Stimulated activated CD4-positive, alpha-beta T cell treated with anti-CD3 and anti-CD28 coated beads, Interleukin-1b, Interleukin-23, amount 100 ng/mL, for 24 hours (primary cell): ENCODE measurements at regions not wholly inside any gene's neighbourhood (a gene's known extent, or its start where the extent isn't known, plus 50 kb on each side); places are given as distances from the start of the nearest gene placed in this dataset.
"Not testable (repeated sequence)": the region's sequence is repeated elsewhere in the genome, so short reads cannot be mapped to it uniquely, and the experiment has no call there.

Experiments
- DNase-seq, 4 experiments: peaks; one replicate each; pipeline ENCODE4 v3.0.0-alpha.2; 2020; ENCODE audit warnings: low read depth in 4 of 4, low spot score in 1 of 4

GRCh38 chr3:182651461-182651860 lies 141.8 kb upstream of the ATP11B start:
- DNase-seq = no peak

- not testable (repeated sequence) for DNase-seq
These were observed 140.2 kb upstream of the ATP11B start for GRCh38 chr3:182653065-182653464.

- no peak for DNase-seq
These were observed 124.8 kb upstream of the ATP11B start for GRCh38 chr3:182668541-182668940.

- DNase-seq = no peak
These were observed 124.3 kb upstream of the ATP11B start for GRCh38 chr3:182668974-182669373.

GRCh38 chr3:182671541-182671940 lies 121.8 kb upstream of the ATP11B start:
- DNase-seq = no peak

GRCh38 chr3:182671942-182672341 lies 121.4 kb upstream of the ATP11B start:
- DNase-seq = no peak

GRCh38 chr3:182673336-182673735 lies 120.0 kb upstream of the ATP11B start:
- no peak for DNase-seq

GRCh38 chr3:182682263-182683241 lies 110.8 kb upstream of the ATP11B start:
- peak; percentile 11 to 39 (median 28) for DNase-seq

GRCh38 chr3:182683453-182683852 lies 109.9 kb upstream of the ATP11B start:
- DNase-seq = peak in 3 of 4 experiments; percentile 23 to 40 (median 28)

GRCh38 chr3:182683858-182684257 lies 109.4 kb upstream of the ATP11B start:
- DNase-seq = no peak

- DNase-seq = no peak
These were observed 107.0 kb upstream of the ATP11B start for GRCh38 chr3:182686033-182686886.

GRCh38 chr3:182690172-182690571 lies 103.1 kb upstream of the ATP11B start:
- no peak for DNase-seq

- no peak for DNase-seq
These were observed 101.3 kb upstream of the ATP11B start for GRCh38 chr3:182692021-182692420.

GRCh38 chr3:182692695-182693094 lies 100.6 kb upstream of the ATP11B start:
- DNase-seq = no peak

GRCh38 chr3:182693723-182694122 lies 99.6 kb upstream of the ATP11B start:
- no peak for DNase-seq

- no peak for DNase-seq
These were observed 96.4 kb upstream of the ATP11B start for GRCh38 chr3:182696916-182697315.

- DNase-seq = no peak
These were observed 95.9 kb upstream of the ATP11B start for GRCh38 chr3:182697345-182697919.

- no peak for DNase-seq
These were observed 95.2 kb upstream of the ATP11B start for GRCh38 chr3:182698078-182698477.

GRCh38 chr3:182699550-182700170 lies 93.6 kb upstream of the ATP11B start:
- no peak for DNase-seq

- no peak for DNase-seq
These were observed 91.1 kb upstream of the ATP11B start for GRCh38 chr3:182702216-182702615.

- no peak for DNase-seq
These were observed 90.1 kb upstream of the ATP11B start for GRCh38 chr3:182703233-182703632.
